K562 (cell line): ENCODE measurements at regions not wholly inside any gene's neighbourhood (a gene's known extent, or its start where the extent isn't known, plus 50 kb on each side); places are given as distances from the start of the nearest gene placed in this dataset.

ENCODE experiments used
- ATAC-seq: fragments of 200-7000 bp; cut with Tn5 transposase; 3 replicates; pipeline ENCODE4 v1.9.1; 2020; ENCODE audit warnings: moderate library complexity
- BruUV-seq: library from RNA; stranded (reverse); fragments of 400-500 nt; replicated peaks from 2 replicates; lab custom pipeline; 2021; lab: Mats Ljungman, UMichigan
- CTCF ChIA-PET: fragments of 300-600 bp; formaldehyde crosslinking; extraction: SDS; loops from one replicate; lab custom pipeline; 2021; ENCODE audit warnings: low intra/inter-chr PET ratio; lab: Yijun Ruan, JAX
- POLR2A ChIA-PET: fragments of 300-600, 350-650 bp; sonication (Branson Sonifier 250); formaldehyde crosslinking; extraction: SDS; loops from one replicate; lab custom pipeline; 2021; ENCODE audit warnings: antibody characterized with exemption, inconsistent platforms; lab: Yijun Ruan, JAX
- DNase-seq, 4 experiments: peaks; one replicate each; pipeline versions ENCODE4 v3.0.0 to v3.0.0-alpha.2; 2011 to 2018; ENCODE audit warnings: low spot score in 3 of 4, mixed read lengths in 3 of 4; ENCODE audit errors: extremely low read depth in 1 of 4
- FAIRE-seq: peaks from 2 replicates; lab custom pipeline; 2011; peaks lifted over from hg19 to GRCh38; lab: Jason Lieb, UNC
- H2AFZ ChIP-seq: 2 replicates; pipeline ENCODE4 v1.6.0; 2011; ENCODE audit warnings: low read depth, low read length, control low read depth, inconsistent platforms
- H3K27ac ChIP-seq: fragments of 200-600 bp; 3 replicates; pipeline ENCODE4 v1.8.0; 2011; ENCODE audit warnings: low read depth, mild to moderate bottlenecking, control low read depth, inconsistent platforms, low read length, moderate library complexity, mixed read lengths; ENCODE audit errors: extremely low read depth
- H3K27me3 ChIP-seq, 2 experiments: fragments of 300-600 bp in 1 of 2; 2 replicates in 1 of 2; 3 replicates in 1 of 2; pipeline versions ENCODE4 v1.6.0 to v1.8.0; 2011; ENCODE audit warnings: inconsistent platforms in 2 of 2, low read length in 2 of 2, mild to moderate bottlenecking in 1 of 2, mixed read lengths in 1 of 2, moderate library complexity in 1 of 2; ENCODE audit not compliant: control insufficient read depth in 2 of 2, insufficient read depth in 2 of 2
- H3K36me3 ChIP-seq: fragments of 300-600 bp; 3 replicates; pipeline ENCODE4 v1.8.0; 2011; ENCODE audit warnings: mild to moderate bottlenecking, low read length, inconsistent platforms; ENCODE audit not compliant: control insufficient read depth, insufficient read depth
- H3K4me1 ChIP-seq, 2 experiments: fragments of 200-600 bp in 1 of 2; replicated peaks in 1 of 2; 2 replicates in 1 of 2; 3 replicates in 1 of 2; pipeline versions ENCODE4 v1.5.1 to v1.8.0; 2011; ENCODE audit warnings: inconsistent platforms in 2 of 2, low read length in 2 of 2, mild to moderate bottlenecking in 1 of 2, mixed read lengths in 1 of 2, moderate library complexity in 1 of 2; ENCODE audit not compliant: control insufficient read depth in 2 of 2, insufficient read depth in 2 of 2
- H3K4me2 ChIP-seq: 2 replicates; pipeline ENCODE4 v1.6.1; 2011; ENCODE audit warnings: low read length, control low read depth, inconsistent platforms, mixed read lengths; ENCODE audit not compliant: insufficient read depth
- H3K4me3 ChIP-seq: fragments of 200-600 bp; sonication (generic), shearing (Covaris generic); 2 replicates; pipeline ENCODE4 v1.5.1; 2016; ENCODE audit warnings: control low read depth, inconsistent platforms
- H3K79me2 ChIP-seq: fragments of 200-600 bp; 3 replicates; pipeline ENCODE4 v1.8.0; 2011; ENCODE audit warnings: low read length, inconsistent platforms; ENCODE audit not compliant: control insufficient read depth, insufficient read depth
- H3K9ac ChIP-seq, 2 experiments: 2 replicates each; pipeline versions ENCODE4 v1.6.0 to v1.6.1; 2011; ENCODE audit warnings: low read depth in 2 of 2, low read length in 2 of 2, control low read depth in 1 of 2, inconsistent platforms in 1 of 2, mild to moderate bottlenecking in 1 of 2, mixed read lengths in 1 of 2; ENCODE audit not compliant: insufficient read depth in 1 of 2
- H3K9me1 ChIP-seq: one replicate; pipeline ENCODE4 v1.6.0; 2011; ENCODE audit warnings: inconsistent platforms, mild to moderate bottlenecking, low read length, moderate library complexity; ENCODE audit not compliant: control insufficient read depth, insufficient read depth
- H3K9me3 ChIP-seq: replicated peaks from 2 replicates; pipeline ENCODE4 v1.5.1; 2011; ENCODE audit warnings: low read depth, low read length, inconsistent platforms; ENCODE audit not compliant: control insufficient read depth, insufficient read depth
- H4K20me1 ChIP-seq: replicated peaks from 2 replicates; pipeline ENCODE4 v1.6.1; 2011; ENCODE audit warnings: low read length, inconsistent platforms, mixed read lengths; ENCODE audit not compliant: control insufficient read depth, insufficient read depth
- CEBPB ChIP-seq: fragments of 450-650 bp; IDR thresholded peaks from 2 replicates; pipeline ENCODE4 v1.6.1; 2016; ENCODE audit warnings: missing genetic modification characterization, missing compliant biosample characterization
- E2F3 ChIP-seq: fragments of 250-450 bp; sonication (Bioruptor Pico); IDR thresholded peaks from 2 replicates; pipeline ENCODE4 v1.4.0; 2020; ENCODE audit warnings: mild to moderate bottlenecking
- GTF2E2 ChIP-seq: fragments of 200-800 bp; sonication (Bioruptor generic); IDR thresholded peaks from 2 replicates; pipeline ENCODE4 v1.6.1; 2016; ENCODE audit warnings: missing genetic modification characterization, missing compliant biosample characterization
- HMG20B ChIP-seq: fragments of 250-450 bp; sonication (Bioruptor Pico); IDR thresholded peaks from 2 replicates; pipeline ENCODE4 v1.5.0; 2021; ENCODE audit warnings: mild to moderate bottlenecking
- LEF1 ChIP-seq: fragments of 450-650 bp; IDR thresholded peaks from 2 replicates; pipeline ENCODE4 v1.6.1; 2016; ENCODE audit warnings: mild to moderate bottlenecking
- RHOXF2B ChIP-seq: fragments of 250-450 bp; sonication (Bioruptor Pico); conservative IDR thresholded peaks from 2 replicates; pipeline ENCODE4 v1.5.1; 2021
- TBL1XR1 ChIP-seq, 2 experiments: IDR thresholded peaks; 2 replicates each; pipeline ENCODE4 v1.6.1; 2012; ENCODE audit warnings: improper control_type of control experiment in 2 of 2, low read length in 2 of 2, mild to moderate bottlenecking in 1 of 2
- TEAD4 ChIP-seq, 2 experiments: sonication (generic) in 1 of 2; formaldehyde crosslinking in 1 of 2; IDR thresholded peaks; 2 replicates each; pipeline versions ENCODE4 v1.6.1 to v1.8.0; 2012 to 2022; ENCODE audit warnings: borderline replicate concordance in 1 of 2, inconsistent platforms in 1 of 2, low read length in 1 of 2, mild to moderate bottlenecking in 1 of 2, missing genetic modification reagents in 1 of 2
- ZNF274 ChIP-seq: IDR thresholded peaks from 2 replicates; pipeline ENCODE4 v1.6.1; 2011; ENCODE audit warnings: low read depth, mild to moderate bottlenecking, low read length, moderate library complexity, borderline replicate concordance
- ZNF444 ChIP-seq: fragments of 250-450 bp; sonication (Bioruptor Pico); IDR thresholded peaks from 2 replicates; pipeline ENCODE4 v1.4.0; 2020; ENCODE audit warnings: mild to moderate bottlenecking, moderate library complexity
- ZNF507 ChIP-seq: conservative IDR thresholded peaks from 2 replicates; pipeline ENCODE4 v1.6.1; 2017; ENCODE audit warnings: missing genetic modification characterization, missing compliant biosample characterization
- WGBS: fragments of 100-300 bp; shearing (Covaris generic); methylation state at CpG from one replicate; pipeline ENCODE4 v1.1.6; 2016; ENCODE audit warnings: low coverage, mixed read lengths; ENCODE audit not compliant: insufficient coverage; ENCODE audit errors: missing lambda C conversion rate; 5-methylcytosine and 5-hydroxymethylcytosine counted together
- in situ Hi-C: fragments of 300-500 bp; cut with MboI; formaldehyde crosslinking; loops from 4 replicates; pipeline ENCODE4 v1.15.0; 2018; ENCODE audit warnings: inconsistent platforms, mixed read lengths
- intact Hi-C: fragments of 100-400 bp; cut with micrococcal nuclease; formaldehyde crosslinking; loops from 2 replicates; pipeline ENCODE4 v1.14.2; 2022

GRCh38 chr9:118162716-118163115, 458.5 kb downstream of the TLR4 start:
- POLR2A ChIA-PET, result no interaction called here
- in situ Hi-C loops, result no loop called here
- CTCF ChIA-PET, result no interaction called here
- Histone ChIP-seq H3K4me2 (no peak overlapping the region), H3K9me1 (no peaks in the 10 kb centered on the region), H3K27me3 (no peaks in the 10 kb centered on the region), H2AFZ (no peak overlapping the region), H3K4me1 (no peaks in the 10 kb centered on the region), H3K9ac (no peak overlapping the region), H3K4me3 (no peak overlapping the region), H3K36me3 (no peaks in the 10 kb centered on the region), H3K9me3 (no peaks in the 10 kb centered on the region; the same call in 1 of the 2 replicates), H3K79me2 (no peaks in the 10 kb centered on the region), H4K20me1 (no peaks in the 10 kb centered on the region), H3K27ac (no peak overlapping the region)
- ATAC-seq (no peak), DNase-seq (no peak), FAIRE-seq (no peak)
- TF ChIP-seq ZNF444, result no peak
- TF ChIP-seq TBL1XR1 (IDR thresholded peaks at IDR 0.05; ENCODE audit: low read length in 2 of 2), result no peak
- no peak for TF ChIP-seq LEF1
- TF ChIP-seq RHOXF2B (CRISPR knock-in tag), result no peak
- TF ChIP-seq ZNF274, result no peak
- no peak for TF ChIP-seq HMG20B (CRISPR knock-in tag)
- TF ChIP-seq TEAD4 (IDR thresholded peaks at IDR 0.05; ENCODE audit: low read length), result no peak
- no peak for TF ChIP-seq TEAD4 (CRISPR knock-in tag; IDR thresholded peaks at IDR 0.05; ENCODE audit: borderline replicate concordance)
- no peak for TF ChIP-seq ZNF507
- no peak for TF ChIP-seq E2F3 (CRISPR knock-in tag)
- no peak for TF ChIP-seq GTF2E2 (tag)
- no peak for TF ChIP-seq CEBPB (tag)
- intact Hi-C loops, result no loop called here
- 0% methylated on average over 3 of the region's 3 CpGs for WGBS
- BruUV-seq, result no TSS peak
